ENCODE measurements at regions not wholly inside any gene's neighbourhood (a gene's known extent, or its start where the extent isn't known, plus 50 kb on each side); places are given as distances from the start of the nearest gene placed in this dataset.
"Not testable (repeated sequence)": the region's sequence is repeated elsewhere in the genome, so short reads cannot be mapped to it uniquely, and the experiment has no call there.

- H3K36me3 ChIP-seq (replicated peaks; ENCODE audit: control insufficient read depth, insufficient read depth, low read length), result no peaks in the 10 kb centered on the region
- no peak overlapping the region for H3K4me3 ChIP-seq (ENCODE audit: insufficient read depth, low read depth, low read length)
- DNase-seq, result peak; percentile 16
- no peaks in the 10 kb centered on the region for H3K27me3 ChIP-seq (ENCODE audit: control insufficient read depth, insufficient read depth, low read length)
Observed at GRCh38 chr4:179040259-179040658, 1598.0 kb upstream of the AGA start.

GRCh38 chr4:179048839-179049453 lies 1606.7 kb upstream of the AGA start:
- no peak overlapping the region for H3K4me3 ChIP-seq (ENCODE audit: insufficient read depth, low read depth, low read length)
- no peaks in the 10 kb centered on the region for H3K36me3 ChIP-seq (replicated peaks; ENCODE audit: control insufficient read depth, insufficient read depth, low read length)
- no peak for DNase-seq
- H3K27me3 ChIP-seq (ENCODE audit: control insufficient read depth, insufficient read depth, low read length), result no peaks in the 10 kb centered on the region

- H3K27me3 ChIP-seq (ENCODE audit: control insufficient read depth, insufficient read depth, low read length), result no peaks in the 10 kb centered on the region
- H3K36me3 ChIP-seq (replicated peaks; ENCODE audit: control insufficient read depth, insufficient read depth, low read length), result no peaks in the 10 kb centered on the region
- no peak overlapping the region for H3K4me3 ChIP-seq (ENCODE audit: insufficient read depth, low read depth, low read length)
- no peak for DNase-seq
Observed at GRCh38 chr4:179051206-179051605, 1609.0 kb upstream of the AGA start.

GRCh38 chr4:179059396-179059795 lies 1617.2 kb upstream of the AGA start:
- no peak overlapping the region for H3K4me3 ChIP-seq (ENCODE audit: insufficient read depth, low read depth, low read length)
- DNase-seq, result no peak
- H3K36me3 ChIP-seq (replicated peaks; ENCODE audit: control insufficient read depth, insufficient read depth, low read length), result no peaks in the 10 kb centered on the region
- H3K27me3 ChIP-seq (ENCODE audit: control insufficient read depth, insufficient read depth, low read length), result no peaks in the 10 kb centered on the region

GRCh38 chr4:179066254-179066653 lies 1624.0 kb upstream of the AGA start:
- H3K27me3 ChIP-seq (ENCODE audit: control insufficient read depth, insufficient read depth, low read length); H3K4me3 ChIP-seq (ENCODE audit: insufficient read depth, low read depth, low read length); DNase-seq; H3K36me3 ChIP-seq (replicated peaks; ENCODE audit: control insufficient read depth, insufficient read depth, low read length): not testable (repeated sequence)

GRCh38 chr4:179071131-179071530 lies 1628.9 kb upstream of the AGA start:
- H3K27me3 ChIP-seq (ENCODE audit: control insufficient read depth, insufficient read depth, low read length), result no peaks in the 10 kb centered on the region
- no peak overlapping the region for H3K4me3 ChIP-seq (ENCODE audit: insufficient read depth, low read depth, low read length)
- no peak for DNase-seq
- no peaks in the 10 kb centered on the region for H3K36me3 ChIP-seq (replicated peaks; ENCODE audit: control insufficient read depth, insufficient read depth, low read length)

GRCh38 chr4:179076865-179077264 lies 1634.6 kb upstream of the AGA start:
- Histone ChIP-seq H3K4me3 (ENCODE audit: insufficient read depth, low read depth, low read length) (no peak overlapping the region), H3K36me3 (replicated peaks; ENCODE audit: control insufficient read depth, insufficient read depth, low read length) (no peaks in the 10 kb centered on the region), H3K27me3 (ENCODE audit: control insufficient read depth, insufficient read depth, low read length) (no peaks in the 10 kb centered on the region)
- no peak for DNase-seq

- peak; percentile 4 for DNase-seq
- no peak overlapping the region for H3K4me3 ChIP-seq (ENCODE audit: insufficient read depth, low read depth, low read length)
- no peaks in the 10 kb centered on the region for H3K27me3 ChIP-seq (ENCODE audit: control insufficient read depth, insufficient read depth, low read length)
Observed at GRCh38 chr4:179095585-179096221, 1653.5 kb upstream of the AGA start.

GRCh38 chr4:179097741-179098140 lies 1655.5 kb upstream of the AGA start:
- no peak for DNase-seq
- Histone ChIP-seq H3K4me3 (ENCODE audit: insufficient read depth, low read depth, low read length) (no peak overlapping the region), H3K27me3 (ENCODE audit: control insufficient read depth, insufficient read depth, low read length) (no peaks in the 10 kb centered on the region), H3K36me3 (replicated peaks; ENCODE audit: control insufficient read depth, insufficient read depth, low read length) (no peaks in the 10 kb centered on the region)

More at GRCh38 chr4:179095585-179096221, 1653.5 kb upstream of the AGA start:
- H3K36me3 ChIP-seq (replicated peaks; ENCODE audit: control insufficient read depth, insufficient read depth, low read length), result no peaks in the 10 kb centered on the region

- Histone ChIP-seq H3K36me3 (replicated peaks; ENCODE audit: control insufficient read depth, insufficient read depth, low read length) (no peaks in the 10 kb centered on the region), H3K4me3 (ENCODE audit: insufficient read depth, low read depth, low read length) (no peak overlapping the region), H3K27me3 (ENCODE audit: control insufficient read depth, insufficient read depth, low read length) (no peaks in the 10 kb centered on the region)
- DNase-seq, result no peak
Observed at GRCh38 chr4:179110356-179110755, 1668.1 kb upstream of the AGA start.

- no peak for DNase-seq
- H3K27me3 ChIP-seq (ENCODE audit: control insufficient read depth, insufficient read depth, low read length), result no peaks in the 10 kb centered on the region
- no peak overlapping the region for H3K4me3 ChIP-seq (ENCODE audit: insufficient read depth, low read depth, low read length)
- no peaks in the 10 kb centered on the region for H3K36me3 ChIP-seq (replicated peaks; ENCODE audit: control insufficient read depth, insufficient read depth, low read length)
Observed at GRCh38 chr4:179110816-179111215, 1668.6 kb upstream of the AGA start.

- DNase-seq, result no peak
- no peaks in the 10 kb centered on the region for H3K36me3 ChIP-seq (replicated peaks; ENCODE audit: control insufficient read depth, insufficient read depth, low read length)
- no peak overlapping the region for H3K4me3 ChIP-seq (ENCODE audit: insufficient read depth, low read depth, low read length)
- H3K27me3 ChIP-seq (ENCODE audit: control insufficient read depth, insufficient read depth, low read length), result no peaks in the 10 kb centered on the region
Observed at GRCh38 chr4:179112441-179113170, 1670.4 kb upstream of the AGA start.

GRCh38 chr4:179114615-179115014 lies 1672.4 kb upstream of the AGA start:
- Histone ChIP-seq H3K4me3 (ENCODE audit: insufficient read depth, low read depth, low read length) (no peak overlapping the region), H3K27me3 (ENCODE audit: control insufficient read depth, insufficient read depth, low read length) (no peaks in the 10 kb centered on the region), H3K36me3 (replicated peaks; ENCODE audit: control insufficient read depth, insufficient read depth, low read length) (no peaks in the 10 kb centered on the region)
- DNase-seq, result no peak

GRCh38 chr4:179116011-179116410 lies 1673.8 kb upstream of the AGA start:
- Histone ChIP-seq H3K36me3 (replicated peaks; ENCODE audit: control insufficient read depth, insufficient read depth, low read length) (no peaks in the 10 kb centered on the region), H3K27me3 (ENCODE audit: control insufficient read depth, insufficient read depth, low read length) (no peaks in the 10 kb centered on the region), H3K4me3 (ENCODE audit: insufficient read depth, low read depth, low read length) (no peak overlapping the region)
- DNase-seq, result no peak

- no peaks in the 10 kb centered on the region for H3K36me3 ChIP-seq (replicated peaks; ENCODE audit: control insufficient read depth, insufficient read depth, low read length)
- no peaks in the 10 kb centered on the region for H3K27me3 ChIP-seq (ENCODE audit: control insufficient read depth, insufficient read depth, low read length)
- no peak overlapping the region for H3K4me3 ChIP-seq (ENCODE audit: insufficient read depth, low read depth, low read length)
- DNase-seq, result no peak
Observed at GRCh38 chr4:179116581-179116980, 1674.3 kb upstream of the AGA start.

Data from H7 (cell line).